HepG2 (cell line): ENCODE measurements at regions not wholly inside any gene's neighbourhood (a gene's known extent, or its start where the extent isn't known, plus 50 kb on each side); places are given as distances from the start of the nearest gene placed in this dataset.

ENCODE experiments used
- ADNP ChIP-seq: sonication (generic); formaldehyde crosslinking; IDR thresholded peaks from 2 replicates; pipeline ENCODE4 v1.4.0; 2020; ENCODE audit warnings: missing genetic modification reagents
- CHD4 ChIP-seq: fragments of 200-600 bp; sonication (generic); IDR thresholded peaks from 2 replicates; pipeline ENCODE4 v1.7.0; 2017; ENCODE audit warnings: mild to moderate bottlenecking, low read length, borderline replicate concordance
- GABPA ChIP-seq, 2 experiments: IDR thresholded peaks; 2 replicates each; pipeline ENCODE4 v1.6.1; 2011 to 2016; ENCODE audit warnings: low read depth in 2 of 2, low read length in 1 of 2, missing biosample characterization in 1 of 2, missing genetic modification characterization in 1 of 2
- HES4 ChIP-seq: sonication (generic); formaldehyde crosslinking; IDR thresholded peaks from 2 replicates; pipeline ENCODE4 v1.9.0; 2021; ENCODE audit warnings: mild to moderate bottlenecking, missing genetic modification reagents, borderline replicate concordance
- ZBTB1 ChIP-seq: sonication (generic); formaldehyde crosslinking; IDR thresholded peaks from 2 replicates; pipeline ENCODE4 v1.4.0; 2020; ENCODE audit warnings: missing genetic modification reagents, borderline replicate concordance
- ZFP1 ChIP-seq: IDR thresholded peaks from 2 replicates; pipeline ENCODE4 v1.6.1; 2016
- TF ChIP-seq, protein P1 (sequence below): sonication (generic); formaldehyde crosslinking; IDR thresholded peaks from 2 replicates; pipeline ENCODE4 v1.4.0; 2020; ENCODE audit warnings: missing genetic modification reagents
- TF ChIP-seq, protein P2 (sequence below): sonication (generic); formaldehyde crosslinking; IDR thresholded peaks from 2 replicates; pipeline ENCODE4 v1.4.0; 2020; ENCODE audit warnings: missing genetic modification reagents
- TF ChIP-seq, protein P3 (sequence below): sonication (generic); formaldehyde crosslinking; IDR thresholded peaks from 2 replicates; pipeline ENCODE4 v1.5.0; 2020; ENCODE audit warnings: mild to moderate bottlenecking, missing genetic modification reagents, moderate library complexity
- TF ChIP-seq, protein P4 (sequence below): sonication (generic); formaldehyde crosslinking; IDR thresholded peaks from 2 replicates; pipeline ENCODE4 v1.8.1; 2022; ENCODE audit warnings: low read depth, mild to moderate bottlenecking, missing genetic modification reagents

DNA sequence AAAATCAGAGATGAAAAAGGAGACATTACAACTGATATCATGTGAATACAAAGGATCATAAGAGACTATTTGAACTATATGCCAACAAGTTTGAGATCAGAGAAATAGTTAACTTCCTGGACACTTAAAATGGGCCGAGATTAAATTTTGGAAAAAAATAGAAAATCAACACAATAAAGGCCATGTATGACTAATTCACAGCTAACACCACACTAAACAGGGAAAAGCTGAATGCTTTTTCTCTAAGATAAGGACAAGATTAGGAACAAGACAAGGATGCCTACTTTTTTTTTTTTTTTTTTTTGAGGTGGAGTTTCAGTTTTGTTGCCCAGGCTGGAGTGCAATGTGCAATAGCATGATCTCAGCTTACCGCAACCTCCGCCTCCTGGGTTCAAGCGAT is 151.4 kb upstream of the MAGI2 start:
- TF ChIP-seq, protein P1, sequence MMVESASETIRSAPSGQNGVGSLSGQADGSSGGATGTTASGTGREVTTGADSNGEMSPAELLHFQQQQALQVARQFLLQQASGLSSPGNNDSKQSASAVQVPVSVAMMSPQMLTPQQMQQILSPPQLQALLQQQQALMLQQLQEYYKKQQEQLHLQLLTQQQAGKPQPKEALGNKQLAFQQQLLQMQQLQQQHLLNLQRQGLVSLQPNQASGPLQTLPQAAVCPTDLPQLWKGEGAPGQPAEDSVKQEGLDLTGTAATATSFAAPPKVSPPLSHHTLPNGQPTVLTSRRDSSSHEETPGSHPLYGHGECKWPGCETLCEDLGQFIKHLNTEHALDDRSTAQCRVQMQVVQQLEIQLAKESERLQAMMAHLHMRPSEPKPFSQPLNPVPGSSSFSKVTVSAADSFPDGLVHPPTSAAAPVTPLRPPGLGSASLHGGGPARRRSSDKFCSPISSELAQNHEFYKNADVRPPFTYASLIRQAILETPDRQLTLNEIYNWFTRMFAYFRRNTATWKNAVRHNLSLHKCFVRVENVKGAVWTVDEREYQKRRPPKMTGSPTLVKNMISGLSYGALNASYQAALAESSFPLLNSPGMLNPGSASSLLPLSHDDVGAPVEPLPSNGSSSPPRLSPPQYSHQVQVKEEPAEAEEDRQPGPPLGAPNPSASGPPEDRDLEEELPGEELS (CRISPR knock-in tag), result no peak
- TF ChIP-seq, protein P2, sequence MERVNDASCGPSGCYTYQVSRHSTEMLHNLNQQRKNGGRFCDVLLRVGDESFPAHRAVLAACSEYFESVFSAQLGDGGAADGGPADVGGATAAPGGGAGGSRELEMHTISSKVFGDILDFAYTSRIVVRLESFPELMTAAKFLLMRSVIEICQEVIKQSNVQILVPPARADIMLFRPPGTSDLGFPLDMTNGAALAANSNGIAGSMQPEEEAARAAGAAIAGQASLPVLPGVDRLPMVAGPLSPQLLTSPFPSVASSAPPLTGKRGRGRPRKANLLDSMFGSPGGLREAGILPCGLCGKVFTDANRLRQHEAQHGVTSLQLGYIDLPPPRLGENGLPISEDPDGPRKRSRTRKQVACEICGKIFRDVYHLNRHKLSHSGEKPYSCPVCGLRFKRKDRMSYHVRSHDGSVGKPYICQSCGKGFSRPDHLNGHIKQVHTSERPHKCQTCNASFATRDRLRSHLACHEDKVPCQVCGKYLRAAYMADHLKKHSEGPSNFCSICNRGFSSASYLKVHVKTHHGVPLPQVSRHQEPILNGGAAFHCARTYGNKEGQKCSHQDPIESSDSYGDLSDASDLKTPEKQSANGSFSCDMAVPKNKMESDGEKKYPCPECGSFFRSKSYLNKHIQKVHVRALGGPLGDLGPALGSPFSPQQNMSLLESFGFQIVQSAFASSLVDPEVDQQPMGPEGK, result no peak
- TF ChIP-seq, protein P3, sequence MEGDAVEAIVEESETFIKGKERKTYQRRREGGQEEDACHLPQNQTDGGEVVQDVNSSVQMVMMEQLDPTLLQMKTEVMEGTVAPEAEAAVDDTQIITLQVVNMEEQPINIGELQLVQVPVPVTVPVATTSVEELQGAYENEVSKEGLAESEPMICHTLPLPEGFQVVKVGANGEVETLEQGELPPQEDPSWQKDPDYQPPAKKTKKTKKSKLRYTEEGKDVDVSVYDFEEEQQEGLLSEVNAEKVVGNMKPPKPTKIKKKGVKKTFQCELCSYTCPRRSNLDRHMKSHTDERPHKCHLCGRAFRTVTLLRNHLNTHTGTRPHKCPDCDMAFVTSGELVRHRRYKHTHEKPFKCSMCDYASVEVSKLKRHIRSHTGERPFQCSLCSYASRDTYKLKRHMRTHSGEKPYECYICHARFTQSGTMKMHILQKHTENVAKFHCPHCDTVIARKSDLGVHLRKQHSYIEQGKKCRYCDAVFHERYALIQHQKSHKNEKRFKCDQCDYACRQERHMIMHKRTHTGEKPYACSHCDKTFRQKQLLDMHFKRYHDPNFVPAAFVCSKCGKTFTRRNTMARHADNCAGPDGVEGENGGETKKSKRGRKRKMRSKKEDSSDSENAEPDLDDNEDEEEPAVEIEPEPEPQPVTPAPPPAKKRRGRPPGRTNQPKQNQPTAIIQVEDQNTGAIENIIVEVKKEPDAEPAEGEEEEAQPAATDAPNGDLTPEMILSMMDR (CRISPR knock-in tag), result no peak
- TF ChIP-seq ZFP1 (CRISPR knock-in tag) (no peak), ADNP (CRISPR knock-in tag) (no peak), ZBTB1 (no peak), GABPA (IDR thresholded peaks at IDR 0.05; ENCODE audit: low read depth, low read length) (no peak), GABPA (CRISPR knock-in tag; IDR thresholded peaks at IDR 0.05; ENCODE audit: low read depth) (no peak), CHD4 (no peak), HES4 (CRISPR knock-in tag) (no peak)
- TF ChIP-seq, protein P4, sequence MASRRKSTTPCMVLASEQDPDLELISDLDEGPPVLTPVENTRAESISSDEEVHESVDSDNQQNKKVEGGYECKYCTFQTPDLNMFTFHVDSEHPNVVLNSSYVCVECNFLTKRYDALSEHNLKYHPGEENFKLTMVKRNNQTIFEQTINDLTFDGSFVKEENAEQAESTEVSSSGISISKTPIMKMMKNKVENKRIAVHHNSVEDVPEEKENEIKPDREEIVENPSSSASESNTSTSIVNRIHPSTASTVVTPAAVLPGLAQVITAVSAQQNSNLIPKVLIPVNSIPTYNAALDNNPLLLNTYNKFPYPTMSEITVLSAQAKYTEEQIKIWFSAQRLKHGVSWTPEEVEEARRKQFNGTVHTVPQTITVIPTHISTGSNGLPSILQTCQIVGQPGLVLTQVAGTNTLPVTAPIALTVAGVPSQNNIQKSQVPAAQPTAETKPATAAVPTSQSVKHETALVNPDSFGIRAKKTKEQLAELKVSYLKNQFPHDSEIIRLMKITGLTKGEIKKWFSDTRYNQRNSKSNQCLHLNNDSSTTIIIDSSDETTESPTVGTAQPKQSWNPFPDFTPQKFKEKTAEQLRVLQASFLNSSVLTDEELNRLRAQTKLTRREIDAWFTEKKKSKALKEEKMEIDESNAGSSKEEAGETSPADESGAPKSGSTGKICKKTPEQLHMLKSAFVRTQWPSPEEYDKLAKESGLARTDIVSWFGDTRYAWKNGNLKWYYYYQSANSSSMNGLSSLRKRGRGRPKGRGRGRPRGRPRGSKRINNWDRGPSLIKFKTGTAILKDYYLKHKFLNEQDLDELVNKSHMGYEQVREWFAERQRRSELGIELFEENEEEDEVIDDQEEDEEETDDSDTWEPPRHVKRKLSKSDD (CRISPR knock-in tag), result no peak
